ENCODE measurements at regions not wholly inside any gene's neighbourhood (a gene's known extent, or its start where the extent isn't known, plus 50 kb on each side); places are given as distances from the start of the nearest gene placed in this dataset.
A peak's percentile ranks its signal among the peaks of the same experiment; 100 is the strongest.

DNA sequence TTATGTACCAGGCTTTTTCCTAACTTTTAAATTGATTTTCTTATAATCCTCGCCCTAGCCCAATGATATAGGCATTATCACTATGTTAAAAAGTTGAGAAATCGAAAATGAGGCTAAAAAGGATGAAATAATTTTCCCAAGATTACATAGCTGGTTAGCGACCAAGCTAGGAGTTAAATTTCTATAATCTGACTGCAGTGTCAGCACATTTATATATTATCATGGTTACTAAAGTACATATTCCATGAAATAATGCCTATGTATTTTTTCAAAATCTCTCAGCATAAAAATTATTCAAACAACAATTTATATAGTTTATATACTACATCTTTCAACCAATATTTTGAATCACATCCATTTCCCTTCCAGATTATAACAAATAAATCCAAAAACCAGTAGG is 317.3 kb upstream of the TFPI start:
- Histone ChIP-seq H3K4me1 (ENCODE audit: control insufficient read depth, insufficient read depth, low read length) (no peaks in the 10 kb centered on the region), H3K36me3 (ENCODE audit: control insufficient read depth, insufficient read depth, low read length) (no peaks in the 10 kb centered on the region), H3K9me3 (ENCODE audit: control insufficient read depth, insufficient read depth, low read length) (peaks cover 2% of the 10 kb centered on the region), H3K27me3 (ENCODE audit: control insufficient read depth, insufficient read depth, low read length) (no peaks in the 10 kb centered on the region), H3K4me3 (ENCODE audit: low read depth, low read length) (no peak overlapping the region), H3K27ac (ENCODE audit: low read depth, low read length) (no peak overlapping the region)
- DNase-seq (ENCODE audit: low read depth in 4 of 6, low spot score in 6 of 6), result no peak
- no CpG with 5 or more reads among the region's 3 CpGs for WGBS (ENCODE audit: insufficient coverage)

DNA sequence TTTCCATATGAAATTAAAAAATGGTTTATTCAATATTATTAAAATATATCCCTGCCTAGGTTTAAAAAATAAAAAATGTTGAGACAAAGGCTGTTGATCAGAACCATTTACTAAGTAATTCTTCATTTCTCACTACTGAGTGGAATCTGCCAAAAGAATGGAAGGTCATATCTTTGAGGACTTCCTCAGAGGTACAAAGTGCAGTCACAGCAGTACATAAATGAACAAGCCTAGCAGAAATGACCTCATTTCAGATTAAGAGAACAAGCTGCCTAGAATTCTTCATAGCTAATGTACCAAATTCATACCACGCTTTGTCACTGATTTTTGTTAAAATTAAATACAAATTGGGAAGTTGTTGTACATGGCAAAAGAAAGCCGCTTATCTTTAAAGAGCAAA is 318.9 kb upstream of the TFPI start:
- Histone ChIP-seq H3K36me3 (ENCODE audit: control insufficient read depth, insufficient read depth, low read length) (no peaks in the 10 kb centered on the region), H3K9me3 (ENCODE audit: control insufficient read depth, insufficient read depth, low read length) (no peaks in the 10 kb centered on the region), H3K27ac (ENCODE audit: low read depth, low read length) (no peak overlapping the region), H3K27me3 (ENCODE audit: control insufficient read depth, insufficient read depth, low read length) (no peaks in the 10 kb centered on the region), H3K4me1 (ENCODE audit: control insufficient read depth, insufficient read depth, low read length) (no peaks in the 10 kb centered on the region), H3K4me3 (ENCODE audit: low read depth, low read length) (no peak overlapping the region)
- WGBS (ENCODE audit: insufficient coverage), result no CpG with 5 or more reads among the region's 2 CpGs
- DNase-seq (ENCODE audit: low read depth in 4 of 6, low spot score in 6 of 6), result no peak

- no peak overlapping the region for H3K4me3 ChIP-seq (ENCODE audit: low read depth, low read length)
- WGBS (ENCODE audit: insufficient coverage), result no CpG with 5 or more reads among the region's 2 CpGs
- H3K36me3 ChIP-seq (ENCODE audit: control insufficient read depth, insufficient read depth, low read length), result no peaks in the 10 kb centered on the region
- no peaks in the 10 kb centered on the region for H3K4me1 ChIP-seq (ENCODE audit: control insufficient read depth, insufficient read depth, low read length)
- no peaks in the 10 kb centered on the region for H3K27me3 ChIP-seq (ENCODE audit: control insufficient read depth, insufficient read depth, low read length)
- DNase-seq (ENCODE audit: low read depth in 4 of 6, low spot score in 6 of 6), result no peak
- no peaks in the 10 kb centered on the region for H3K9me3 ChIP-seq (ENCODE audit: control insufficient read depth, insufficient read depth, low read length)
- H3K27ac ChIP-seq (ENCODE audit: low read depth, low read length), result no peak overlapping the region
These were observed 320.6 kb upstream of the TFPI start for GRCh38 chr2:187874786-187875185.

DNA sequence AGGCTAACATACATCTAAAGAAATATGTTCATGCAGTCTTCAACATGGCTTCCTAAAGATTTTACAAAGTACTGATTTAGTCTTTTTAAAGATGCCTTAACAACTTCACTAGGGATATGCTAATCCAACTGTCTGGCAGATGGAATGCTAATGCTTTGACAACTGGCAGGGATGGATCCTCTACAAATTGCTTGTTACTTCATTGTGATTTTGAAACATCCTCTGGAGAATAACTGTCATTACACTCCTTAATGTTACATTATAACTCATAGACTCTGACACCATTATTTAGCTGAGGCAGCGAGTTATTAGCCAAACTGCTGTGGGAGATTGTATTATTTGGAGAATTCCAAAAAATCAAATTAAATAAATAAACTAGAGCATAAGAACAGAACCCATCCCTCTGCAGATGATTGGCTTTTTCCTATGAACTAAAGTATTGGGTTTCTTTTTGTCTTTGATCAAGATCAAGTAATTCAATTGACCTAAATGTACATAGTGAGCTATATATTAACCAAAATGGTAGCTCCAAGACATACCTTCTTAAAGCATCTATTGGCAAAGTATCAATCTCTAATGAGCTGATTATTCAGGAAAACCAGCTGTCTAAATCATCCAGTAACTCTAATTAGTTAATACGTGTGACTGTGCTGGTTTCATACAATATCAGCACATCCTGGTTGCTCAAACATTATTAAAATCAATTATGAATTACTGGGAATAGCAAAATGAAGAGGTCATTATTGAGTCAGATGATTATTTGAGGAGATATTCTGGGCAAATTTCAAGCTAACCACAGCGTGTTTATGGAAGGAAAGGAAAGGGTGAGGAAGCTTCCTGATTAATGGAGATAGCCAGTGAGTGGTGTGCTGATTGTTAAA is 321.3 kb upstream of the TFPI start:
- no peaks in the 10 kb centered on the region for H3K27me3 ChIP-seq (ENCODE audit: control insufficient read depth, insufficient read depth, low read length)
- H3K27ac ChIP-seq (ENCODE audit: low read depth, low read length), result no peak overlapping the region
- H3K4me1 ChIP-seq (ENCODE audit: control insufficient read depth, insufficient read depth, low read length), result no peaks in the 10 kb centered on the region
- DNase-seq (ENCODE audit: low read depth in 4 of 6, low spot score in 6 of 6), result peak in 2 of 6 donors; percentile 54 to 83
- WGBS (ENCODE audit: insufficient coverage), result no CpG with 5 or more reads among the region's 3 CpGs
- no peaks in the 10 kb centered on the region for H3K9me3 ChIP-seq (ENCODE audit: control insufficient read depth, insufficient read depth, low read length)
- no peaks in the 10 kb centered on the region for H3K36me3 ChIP-seq (ENCODE audit: control insufficient read depth, insufficient read depth, low read length)
- no peak overlapping the region for H3K4me3 ChIP-seq (ENCODE audit: low read depth, low read length)

DNA sequence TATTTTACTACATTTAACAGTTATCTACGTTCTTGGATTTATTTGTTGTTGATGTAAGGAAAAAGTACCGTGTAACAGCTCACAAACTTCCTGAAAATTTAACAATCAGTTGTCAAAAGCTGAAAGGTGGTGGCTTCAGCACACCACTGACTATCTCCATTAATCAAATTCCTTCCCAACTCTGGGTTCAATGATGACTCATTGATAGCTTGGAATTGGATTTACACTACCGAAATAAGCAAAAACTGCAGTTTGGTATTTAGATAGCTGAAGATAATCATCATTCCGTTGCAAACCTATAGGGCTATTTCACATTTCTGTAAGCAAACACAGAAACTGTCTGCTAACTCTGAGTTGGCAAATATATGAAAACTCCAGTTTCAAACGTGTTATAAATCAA is 322.3 kb upstream of the TFPI start:
- no CpG with 5 or more reads among the region's 5 CpGs for WGBS (ENCODE audit: insufficient coverage)
- Histone ChIP-seq H3K36me3 (ENCODE audit: control insufficient read depth, insufficient read depth, low read length) (no peaks in the 10 kb centered on the region), H3K27me3 (ENCODE audit: control insufficient read depth, insufficient read depth, low read length) (no peaks in the 10 kb centered on the region), H3K4me1 (ENCODE audit: control insufficient read depth, insufficient read depth, low read length) (no peaks in the 10 kb centered on the region), H3K27ac (ENCODE audit: low read depth, low read length) (no peak overlapping the region), H3K4me3 (ENCODE audit: low read depth, low read length) (no peak overlapping the region), H3K9me3 (ENCODE audit: control insufficient read depth, insufficient read depth, low read length) (no peaks in the 10 kb centered on the region)
- DNase-seq (ENCODE audit: low read depth in 4 of 6, low spot score in 6 of 6), result no peak

- DNase-seq (ENCODE audit: low read depth in 4 of 6, low spot score in 6 of 6), result peak in 1 of 6 donors; percentile 7
- Histone ChIP-seq H3K4me1 (ENCODE audit: control insufficient read depth, insufficient read depth, low read length) (no peaks in the 10 kb centered on the region), H3K36me3 (ENCODE audit: control insufficient read depth, insufficient read depth, low read length) (no peaks in the 10 kb centered on the region), H3K27ac (ENCODE audit: low read depth, low read length) (no peak overlapping the region), H3K27me3 (ENCODE audit: control insufficient read depth, insufficient read depth, low read length) (no peaks in the 10 kb centered on the region), H3K9me3 (ENCODE audit: control insufficient read depth, insufficient read depth, low read length) (no peaks in the 10 kb centered on the region), H3K4me3 (ENCODE audit: low read depth, low read length) (no peak overlapping the region)
These were observed 323.2 kb upstream of the TFPI start for GRCh38 chr2:187877391-187877790.

DNA sequence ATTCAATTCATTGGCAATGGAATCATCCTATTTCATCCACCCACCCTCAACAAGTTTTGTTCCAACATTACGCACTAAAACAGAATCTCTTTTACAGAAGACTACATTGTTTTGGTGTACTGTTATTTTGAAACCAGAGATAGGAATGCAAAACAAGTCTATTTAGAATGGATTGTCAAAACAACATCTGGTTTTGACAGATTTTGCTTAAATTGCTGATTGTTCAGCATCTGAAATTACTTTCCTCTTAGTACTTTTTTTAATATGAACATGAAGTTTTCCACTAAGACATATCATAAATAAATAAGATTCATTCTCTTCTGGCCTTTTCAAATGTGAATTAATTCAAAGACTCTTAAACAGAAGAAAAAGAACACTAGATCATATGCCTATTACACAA is 323.9 kb upstream of the TFPI start:
- Histone ChIP-seq H3K27me3 (ENCODE audit: control insufficient read depth, insufficient read depth, low read length) (no peaks in the 10 kb centered on the region), H3K27ac (ENCODE audit: low read depth, low read length) (no peak overlapping the region)
- no CpG with 5 or more reads among the region's 1 CpG for WGBS (ENCODE audit: insufficient coverage)

GRCh38 chr2:187879491-187879890 is 325.3 kb upstream of the TFPI start:
- no peaks in the 10 kb centered on the region for H3K36me3 ChIP-seq (ENCODE audit: control insufficient read depth, insufficient read depth, low read length)
- no peaks in the 10 kb centered on the region for H3K9me3 ChIP-seq (ENCODE audit: control insufficient read depth, insufficient read depth, low read length)
- H3K27me3 ChIP-seq (ENCODE audit: control insufficient read depth, insufficient read depth, low read length), result no peaks in the 10 kb centered on the region
- no CpG with 5 or more reads among the region's 7 CpGs for WGBS (ENCODE audit: insufficient coverage)
- H3K27ac ChIP-seq (ENCODE audit: low read depth, low read length), result no peak overlapping the region
- H3K4me1 ChIP-seq (ENCODE audit: control insufficient read depth, insufficient read depth, low read length), result no peaks in the 10 kb centered on the region
- DNase-seq (ENCODE audit: low read depth in 4 of 6, low spot score in 6 of 6), result no peak
- no peak overlapping the region for H3K4me3 ChIP-seq (ENCODE audit: low read depth, low read length)

More for the DNA sequence above, 323.9 kb upstream of the TFPI start:
- DNase-seq (ENCODE audit: low read depth in 4 of 6, low spot score in 6 of 6), result peak in 1 of 6 donors; percentile 74
- Histone ChIP-seq H3K4me3 (ENCODE audit: low read depth, low read length) (no peak overlapping the region), H3K9me3 (ENCODE audit: control insufficient read depth, insufficient read depth, low read length) (no peaks in the 10 kb centered on the region), H3K36me3 (ENCODE audit: control insufficient read depth, insufficient read depth, low read length) (no peaks in the 10 kb centered on the region), H3K4me1 (ENCODE audit: control insufficient read depth, insufficient read depth, low read length) (no peaks in the 10 kb centered on the region)

GRCh38 chr2:187884003-187884402 is 329.8 kb upstream of the TFPI start:
- H3K9me3 ChIP-seq (ENCODE audit: control insufficient read depth, insufficient read depth, low read length), result no peaks in the 10 kb centered on the region
- no peak overlapping the region for H3K27ac ChIP-seq (ENCODE audit: low read depth, low read length)
- H3K4me3 ChIP-seq (ENCODE audit: low read depth, low read length), result no peak overlapping the region
- H3K36me3 ChIP-seq (ENCODE audit: control insufficient read depth, insufficient read depth, low read length), result no peaks in the 10 kb centered on the region
- no peaks in the 10 kb centered on the region for H3K27me3 ChIP-seq (ENCODE audit: control insufficient read depth, insufficient read depth, low read length)
- H3K4me1 ChIP-seq (ENCODE audit: control insufficient read depth, insufficient read depth, low read length), result no peaks in the 10 kb centered on the region
- DNase-seq (ENCODE audit: low read depth in 4 of 6, low spot score in 6 of 6), result no peak
- WGBS (ENCODE audit: insufficient coverage), result no CpG with 5 or more reads among the region's 1 CpG

GRCh38 chr2:187890690-187891089 is 336.5 kb upstream of the TFPI start:
- H3K4me1 ChIP-seq (ENCODE audit: control insufficient read depth, insufficient read depth, low read length), result no peaks in the 10 kb centered on the region
- no peak for DNase-seq (ENCODE audit: low read depth in 4 of 6, low spot score in 6 of 6)
- WGBS (ENCODE audit: insufficient coverage), result no CpG with 5 or more reads among the region's 2 CpGs

More at GRCh38 chr2:187890690-187891089, 336.5 kb upstream of the TFPI start:
- H3K27me3 ChIP-seq (ENCODE audit: control insufficient read depth, insufficient read depth, low read length), result no peaks in the 10 kb centered on the region
- H3K9me3 ChIP-seq (ENCODE audit: control insufficient read depth, insufficient read depth, low read length), result no peaks in the 10 kb centered on the region
- H3K27ac ChIP-seq (ENCODE audit: low read depth, low read length), result no peak overlapping the region
- H3K4me3 ChIP-seq (ENCODE audit: low read depth, low read length), result no peak overlapping the region
- H3K36me3 ChIP-seq (ENCODE audit: control insufficient read depth, insufficient read depth, low read length), result no peaks in the 10 kb centered on the region

All from spinal cord (tissue), 9 donors.